ENCODE measurements at regions not wholly inside any gene's neighbourhood (a gene's known extent, or its start where the extent isn't known, plus 50 kb on each side); places are given as distances from the start of the nearest gene placed in this dataset.

GRCh38 chr2:48232351-48232750, 82.1 kb upstream of the FOXN2 start:
- no peak for TF ChIP-seq DMTF1 (CRISPR knock-in tag; IDR thresholded peaks at IDR 0.05)
- TF ChIP-seq SPEN (CRISPR knock-in tag; IDR thresholded peaks at IDR 0.05; ENCODE audit: low read depth): no peak
- TF ChIP-seq, protein P1, sequence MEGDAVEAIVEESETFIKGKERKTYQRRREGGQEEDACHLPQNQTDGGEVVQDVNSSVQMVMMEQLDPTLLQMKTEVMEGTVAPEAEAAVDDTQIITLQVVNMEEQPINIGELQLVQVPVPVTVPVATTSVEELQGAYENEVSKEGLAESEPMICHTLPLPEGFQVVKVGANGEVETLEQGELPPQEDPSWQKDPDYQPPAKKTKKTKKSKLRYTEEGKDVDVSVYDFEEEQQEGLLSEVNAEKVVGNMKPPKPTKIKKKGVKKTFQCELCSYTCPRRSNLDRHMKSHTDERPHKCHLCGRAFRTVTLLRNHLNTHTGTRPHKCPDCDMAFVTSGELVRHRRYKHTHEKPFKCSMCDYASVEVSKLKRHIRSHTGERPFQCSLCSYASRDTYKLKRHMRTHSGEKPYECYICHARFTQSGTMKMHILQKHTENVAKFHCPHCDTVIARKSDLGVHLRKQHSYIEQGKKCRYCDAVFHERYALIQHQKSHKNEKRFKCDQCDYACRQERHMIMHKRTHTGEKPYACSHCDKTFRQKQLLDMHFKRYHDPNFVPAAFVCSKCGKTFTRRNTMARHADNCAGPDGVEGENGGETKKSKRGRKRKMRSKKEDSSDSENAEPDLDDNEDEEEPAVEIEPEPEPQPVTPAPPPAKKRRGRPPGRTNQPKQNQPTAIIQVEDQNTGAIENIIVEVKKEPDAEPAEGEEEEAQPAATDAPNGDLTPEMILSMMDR (CRISPR knock-in tag; IDR thresholded peaks at IDR 0.05): no peak
- TF ChIP-seq ELF1 (CRISPR knock-in tag; IDR thresholded peaks at IDR 0.05): no peak
